GM04504 (cell line): ENCODE measurements at regions not wholly inside any gene's neighbourhood (a gene's known extent, or its start where the extent isn't known, plus 50 kb on each side); places are given as distances from the start of the nearest gene placed in this dataset.

Experiments
- DNase-seq: peaks from one replicate; pipeline ENCODE4 v3.0.0-alpha.2; 2012; ENCODE audit warnings: low read depth

- DNase-seq: no peak
Measured at GRCh38 chr20:63070301-63070625, 63.5 kb upstream of the BHLHE23 start.

GRCh38 chr20:63068711-63069367, 62.1 kb upstream of the BHLHE23 start:
- DNase-seq: no peak

GRCh38 chr20:63067721-63068560, 61.2 kb upstream of the BHLHE23 start:
- DNase-seq: no peak

DNA sequence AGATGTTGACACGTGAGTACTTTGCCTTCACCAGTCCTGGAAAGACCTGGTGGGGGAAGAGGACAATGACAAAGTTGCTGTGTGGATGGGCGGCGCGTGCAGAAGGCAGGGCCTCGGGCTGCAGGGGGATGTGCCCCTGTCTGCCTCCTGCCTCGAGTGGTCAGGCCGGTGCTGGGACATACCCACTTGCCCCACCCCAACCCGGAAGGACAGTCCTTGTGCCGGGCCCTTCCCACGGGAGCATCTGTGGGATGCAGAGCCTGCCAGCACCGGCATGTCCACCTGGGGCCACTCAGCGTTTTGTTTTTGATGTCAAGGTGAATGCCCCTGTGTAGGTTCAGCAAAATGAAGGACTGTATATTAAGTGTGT, 60.5 kb upstream of the BHLHE23 start:
- DNase-seq: no peak

- no peak for DNase-seq
Measured at GRCh38 chr20:63066506-63067265, 59.9 kb upstream of the BHLHE23 start.

DNA sequence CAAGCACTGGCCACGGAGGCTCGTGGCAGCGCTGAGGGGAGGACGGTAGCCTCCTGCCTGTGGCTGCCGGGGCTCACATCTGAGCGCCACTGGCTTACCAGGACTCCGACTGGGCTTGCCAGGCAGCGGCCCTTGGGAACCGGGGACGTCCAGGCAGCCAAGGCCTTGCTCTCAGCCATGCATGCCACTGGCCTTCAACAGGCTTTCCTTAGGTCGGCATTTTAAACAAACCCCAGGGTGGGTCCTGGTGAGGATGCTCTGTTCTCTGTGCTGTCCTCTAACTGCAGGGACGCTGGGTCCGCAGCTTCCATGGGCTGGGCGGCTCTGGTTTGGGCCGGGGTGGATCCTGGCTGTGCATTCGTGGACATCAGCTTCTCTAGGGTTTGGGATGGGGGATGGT, 59.1 kb upstream of the BHLHE23 start:
- DNase-seq: no peak

DNA sequence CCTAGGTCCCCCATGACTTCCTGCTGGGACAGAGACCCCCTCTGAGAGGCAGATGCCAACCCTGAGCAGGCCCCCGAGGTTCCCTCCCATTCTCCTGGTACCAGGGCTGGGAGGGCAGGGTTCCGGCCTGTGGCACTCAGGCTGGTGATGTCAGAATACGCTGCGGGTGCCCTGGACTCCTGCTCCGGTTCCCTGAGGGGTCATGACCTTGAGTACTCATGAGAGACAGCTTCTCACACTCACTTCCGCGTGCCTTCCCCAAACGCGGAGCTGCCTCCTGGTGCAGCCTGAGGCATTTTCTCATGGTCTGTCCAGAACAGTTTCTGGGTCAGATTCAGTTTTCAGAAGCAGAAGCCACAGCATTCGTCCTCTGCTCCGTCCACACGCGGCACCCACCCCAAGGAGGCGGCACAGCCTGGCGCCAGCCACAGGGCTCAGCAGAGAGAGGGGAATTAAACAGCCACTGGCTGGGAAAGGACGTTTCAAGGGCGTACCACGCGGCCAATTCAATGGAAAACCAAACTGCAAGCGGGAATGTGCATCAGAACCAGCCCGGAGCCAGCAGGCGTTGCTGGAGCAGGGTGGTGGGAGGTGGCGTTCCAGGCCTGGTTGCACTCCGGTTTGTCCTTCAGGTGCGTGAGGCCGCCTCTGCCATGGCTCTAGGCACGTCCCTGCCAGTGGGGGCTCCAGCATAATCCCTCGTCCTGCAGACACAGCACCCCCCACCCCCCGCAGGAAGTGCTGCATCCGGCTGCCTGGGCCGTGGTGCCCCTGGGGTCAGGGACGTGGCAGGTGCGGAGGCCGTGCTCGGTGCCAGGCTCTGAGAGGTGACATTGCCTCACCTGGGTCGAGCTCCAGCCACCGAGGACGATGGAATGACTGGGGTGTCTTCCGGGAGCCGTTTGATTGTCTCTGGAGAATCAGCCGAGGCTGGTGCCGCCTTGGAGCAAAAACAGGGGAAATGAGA, 58.3 kb upstream of the BHLHE23 start:
- no peak for DNase-seq

DNA sequence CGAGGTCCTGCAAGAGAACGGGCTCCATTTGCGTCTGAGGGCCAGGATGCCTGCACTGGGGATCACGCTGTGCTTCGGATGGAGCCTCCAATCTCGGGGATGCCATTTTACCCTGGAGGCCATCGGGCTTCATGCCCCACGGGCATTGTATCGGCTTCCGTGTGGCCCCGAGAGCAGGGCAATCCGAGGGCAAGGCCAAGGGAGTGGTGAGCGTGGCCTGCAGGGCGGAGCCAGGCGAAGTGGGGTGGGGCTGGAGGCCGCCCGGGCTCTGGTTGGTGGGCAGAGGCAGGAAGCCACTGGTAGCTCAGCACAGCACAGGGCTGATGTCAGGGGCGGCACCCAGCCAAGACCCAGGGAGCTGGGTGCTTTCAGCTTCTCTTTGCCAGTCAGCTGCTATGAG, 57.5 kb upstream of the BHLHE23 start:
- no peak for DNase-seq

DNA sequence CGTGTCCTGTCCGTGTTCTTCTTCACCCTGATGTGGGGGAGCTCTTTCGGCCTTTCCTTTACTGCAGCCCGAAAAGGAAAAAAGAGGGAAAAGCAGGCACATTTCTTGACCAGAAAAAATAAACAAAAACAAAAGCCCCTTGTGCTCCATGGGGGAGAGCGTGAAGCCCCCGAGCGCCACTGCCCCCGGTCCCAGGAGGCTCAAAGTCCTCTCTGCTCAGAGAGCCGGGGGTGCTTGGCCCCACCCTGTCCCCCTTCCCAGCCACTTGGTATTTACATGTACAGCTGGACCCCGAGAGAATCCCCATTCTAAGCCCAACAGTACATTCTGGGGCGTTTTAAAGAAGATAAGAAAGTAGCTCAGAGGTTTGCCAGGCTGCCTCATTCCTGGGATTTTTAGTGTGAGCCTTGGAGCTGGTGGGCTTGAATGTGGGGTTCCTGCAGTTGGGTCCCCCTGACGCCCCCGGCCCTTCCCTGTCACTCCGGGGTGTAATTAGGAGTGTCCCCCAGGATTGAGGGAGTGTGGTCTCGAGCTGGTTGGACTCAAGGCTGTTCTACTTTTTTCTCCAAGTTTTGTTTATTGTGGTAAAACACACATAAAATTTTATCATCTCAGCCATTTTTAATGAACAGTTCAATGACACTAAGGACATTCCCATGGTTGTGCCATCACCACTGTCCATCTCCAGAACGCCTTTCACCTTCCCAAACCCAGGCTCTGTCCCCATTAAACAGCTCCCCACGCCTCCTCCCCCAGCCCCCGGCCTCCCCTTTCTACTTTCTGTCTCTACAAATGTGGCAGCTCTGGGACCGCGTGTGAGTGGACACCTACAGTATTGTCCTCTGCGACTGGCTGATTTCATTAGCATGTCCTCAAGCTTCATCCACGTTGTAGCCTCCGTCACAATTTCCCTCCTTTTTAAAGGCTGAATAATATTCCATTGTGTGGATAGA, 55.7 kb upstream of the BHLHE23 start:
- DNase-seq: no peak

GRCh38 chr20:63061771-63062100, 55.0 kb upstream of the BHLHE23 start:
- no peak for DNase-seq

DNA sequence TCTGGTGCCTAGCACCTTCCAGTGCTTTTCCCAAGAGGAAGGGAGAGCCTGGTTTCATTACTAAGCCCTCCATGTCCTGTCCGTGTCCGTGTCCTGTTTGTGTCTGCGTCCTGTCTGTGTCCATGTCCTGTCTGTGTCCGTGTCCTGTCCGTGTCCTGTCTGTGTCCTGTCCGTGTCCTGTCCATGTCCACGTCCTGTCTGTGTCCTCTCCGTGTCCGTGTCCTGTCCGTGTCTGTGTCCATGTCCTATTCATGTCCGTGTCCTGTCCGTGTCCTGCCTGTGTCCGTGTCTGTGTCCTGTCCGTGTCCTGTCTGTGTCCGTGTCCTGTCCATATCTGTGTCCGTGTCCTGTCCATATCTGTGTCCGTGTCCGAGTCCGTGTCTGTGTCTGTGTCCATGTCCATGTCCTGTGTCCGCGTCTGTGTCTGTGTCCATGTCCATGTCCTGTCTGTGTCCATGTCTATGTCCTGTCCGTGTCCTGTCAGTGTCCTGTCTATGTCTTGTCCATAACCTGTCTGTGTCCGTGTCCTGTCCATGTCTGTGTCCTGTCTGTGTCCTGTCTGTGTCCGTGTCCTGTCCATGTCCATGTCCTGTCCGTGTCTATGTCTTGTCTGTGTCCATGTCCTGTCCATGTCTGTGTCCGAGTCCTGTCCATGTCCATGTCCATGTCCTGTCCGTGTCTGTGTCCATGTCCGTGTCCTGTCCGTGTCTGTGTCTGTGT, 54.4 kb upstream of the BHLHE23 start:
- no peak for DNase-seq

DNA sequence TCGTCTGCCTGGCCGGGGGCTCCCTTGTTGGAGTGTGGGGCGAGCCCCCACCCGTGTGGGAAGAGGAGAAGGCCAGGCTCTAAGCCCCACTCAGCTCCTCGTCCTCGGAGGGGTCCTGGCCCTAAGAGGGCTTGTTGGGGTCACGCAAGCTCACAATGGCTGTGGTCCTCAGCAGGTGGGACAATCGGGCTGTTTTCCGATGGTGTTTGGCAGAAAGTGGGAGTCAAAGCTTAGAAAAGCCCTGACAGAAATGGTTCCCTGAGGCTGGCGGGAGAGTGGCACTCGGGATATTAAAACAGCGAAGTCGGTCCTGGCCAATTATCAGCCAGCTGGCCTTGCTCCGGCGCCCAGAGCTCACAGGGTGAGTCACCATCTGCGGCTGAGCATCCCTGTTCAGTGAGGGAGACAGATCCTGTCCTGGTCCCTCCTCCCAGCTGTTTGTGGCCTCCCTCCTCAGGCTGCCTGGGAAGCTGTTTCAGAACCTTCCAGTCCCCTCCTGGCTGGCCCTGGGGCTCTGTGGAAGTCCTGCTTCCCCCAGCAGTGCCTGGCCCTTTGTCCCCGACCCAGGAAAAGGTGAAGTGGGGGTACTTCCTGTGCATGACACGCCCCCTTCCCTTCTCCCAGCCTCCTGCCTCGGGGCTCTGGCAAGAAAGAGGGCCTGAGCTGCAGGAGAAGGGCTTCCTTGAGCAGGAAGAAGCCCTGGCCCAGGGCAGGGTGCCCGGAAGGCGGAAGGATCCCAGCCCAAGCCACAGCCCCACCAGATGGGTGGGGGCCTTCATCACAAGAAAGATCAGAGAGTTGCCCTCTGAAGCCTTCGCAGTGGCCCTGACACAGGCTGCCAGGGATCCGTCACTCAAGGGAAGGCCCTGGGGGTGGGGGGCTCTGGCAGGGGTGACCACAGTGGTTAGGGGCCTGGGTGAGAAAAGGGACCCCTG, 53.6 kb upstream of the BHLHE23 start:
- peak; percentile 46 for DNase-seq

GRCh38 chr20:63059684-63060056, 52.9 kb upstream of the BHLHE23 start:
- DNase-seq: no peak

- no peak for DNase-seq
Measured at GRCh38 chr20:63058696-63059335, 52.1 kb upstream of the BHLHE23 start.

- DNase-seq: no peak
Measured at GRCh38 chr20:63057171-63058117, 50.7 kb upstream of the BHLHE23 start.

GRCh38 chr20:63056236-63057170, 49.7 kb upstream of the BHLHE23 start:
- no peak for DNase-seq
